NCI-H2029 treated with DMSO at 0.1 percent for 48 hours (cell line): ENCODE measurements at regions not wholly inside any gene's neighbourhood (a gene's known extent, or its start where the extent isn't known, plus 50 kb on each side); places are given as distances from the start of the nearest gene placed in this dataset.

Experiments
- DNase-seq: peaks from one replicate; lab custom pipeline; 2025; lab: John Stamatoyannopoulos, UW

DNA sequence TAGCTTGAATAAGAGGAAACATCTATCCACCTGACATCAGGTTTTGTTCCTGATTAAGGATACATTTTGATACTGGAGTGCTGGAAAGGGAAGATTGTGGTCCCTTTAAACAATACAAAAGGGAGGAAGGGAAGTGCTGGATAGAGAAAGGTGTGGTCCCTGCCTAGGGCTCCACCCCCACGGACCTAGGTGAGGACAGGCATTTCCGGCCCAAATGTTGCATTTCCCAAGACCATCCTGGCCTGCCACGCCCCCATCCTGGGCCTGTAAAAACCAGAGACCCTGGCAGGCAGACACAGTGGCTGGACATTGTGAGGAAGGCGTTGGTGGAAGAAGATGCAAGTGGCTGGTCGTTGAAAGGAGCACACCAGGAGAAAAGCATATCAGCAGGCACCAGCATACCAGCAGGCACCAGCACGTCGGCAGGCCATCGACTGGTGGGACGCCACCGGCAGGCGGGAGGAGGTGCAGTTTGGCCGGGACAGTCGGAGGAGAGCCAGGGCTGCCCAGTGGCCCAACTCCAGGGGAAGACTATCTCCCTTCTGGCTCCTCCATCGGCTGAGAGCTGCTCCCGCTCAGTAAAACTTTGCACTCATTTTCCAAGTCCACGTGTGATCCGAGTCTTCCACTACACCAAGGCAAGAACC is 53.2 kb upstream of the AMN1 start:
- no peak for DNase-seq

DNA sequence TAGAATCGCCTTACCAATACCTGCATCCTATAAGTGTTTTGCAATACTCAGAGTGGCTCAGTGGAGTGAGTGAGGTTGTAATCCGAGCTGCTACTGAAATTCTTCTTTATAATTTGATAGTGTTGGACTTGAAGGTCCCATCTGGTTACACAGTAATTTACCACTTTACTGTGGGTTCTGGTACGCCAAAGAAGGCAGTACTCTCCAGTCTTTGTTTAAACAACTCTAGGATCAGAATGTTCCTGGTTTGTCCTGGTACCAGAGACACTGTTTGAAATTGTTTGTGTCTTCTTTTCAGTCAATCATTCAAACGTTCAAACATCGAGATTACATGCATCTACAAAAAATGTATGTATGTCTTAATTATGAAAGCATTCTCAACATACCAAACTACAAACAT is 51.3 kb upstream of the AMN1 start:
- no peak for DNase-seq

DNA sequence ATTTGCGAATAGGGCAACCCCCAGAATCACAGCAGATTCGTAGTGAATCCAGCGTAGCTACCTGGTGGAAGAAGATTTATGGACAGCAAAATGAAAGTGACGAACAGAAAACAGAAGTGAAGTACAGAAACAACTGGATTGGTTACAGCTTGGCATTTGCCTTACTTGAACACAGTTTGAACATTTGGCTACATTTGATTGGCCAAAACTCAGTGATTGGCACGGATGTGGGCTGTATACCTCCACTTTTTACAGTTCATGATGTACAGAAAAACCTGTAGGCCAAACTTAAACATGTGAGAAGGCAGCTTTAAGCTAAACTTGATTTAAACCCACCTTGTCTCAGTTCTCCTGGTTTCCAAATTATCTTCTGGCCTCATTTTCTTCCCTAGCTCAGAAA is 49.9 kb upstream of the AMN1 start:
- DNase-seq: no peak
